Hepatocyte (in vitro differentiated cells): ENCODE measurements at regions not wholly inside any gene's neighbourhood (a gene's known extent, or its start where the extent isn't known, plus 50 kb on each side); places are given as distances from the start of the nearest gene placed in this dataset.

Experiments used
- DNase-seq: peaks from one replicate; pipeline ENCODE4 v3.0.0-alpha.2; 2016; ENCODE audit warnings: low spot score
- H2AFZ ChIP-seq: fragments of 200-600 bp; sonication (generic); 2 replicates; pipeline ENCODE4 v1.6.0; 2016; ENCODE audit warnings: antibody characterized with exemption, mild to moderate bottlenecking
- H3K27ac ChIP-seq: fragments of 200-600 bp; sonication (generic); 2 replicates; pipeline ENCODE4 v1.5.1; 2016; ENCODE audit warnings: mild to moderate bottlenecking
- H3K27me3 ChIP-seq: fragments of 200-600 bp; sonication (generic); 2 replicates; pipeline ENCODE4 v1.6.1; 2016
- H3K36me3 ChIP-seq: fragments of 200-600 bp; sonication (generic); replicated peaks from 2 replicates; pipeline ENCODE4 v1.5.1; 2016; ENCODE audit warnings: low read depth; ENCODE audit not compliant: insufficient read depth
- H3K4me1 ChIP-seq: fragments of 200-600 bp; sonication (generic); 2 replicates; pipeline ENCODE4 v1.5.1; 2016; ENCODE audit warnings: mild to moderate bottlenecking, moderate library complexity; ENCODE audit not compliant: insufficient read depth
- H3K4me2 ChIP-seq: fragments of 200-600 bp; sonication (generic); 2 replicates; pipeline ENCODE4 v1.6.0; 2016
- H3K4me3 ChIP-seq: fragments of 200-600 bp; sonication (generic); 2 replicates; pipeline ENCODE4 v1.5.1; 2016; ENCODE audit warnings: mild to moderate bottlenecking
- H3K79me2 ChIP-seq: fragments of 200-600 bp; sonication (generic); 2 replicates; pipeline ENCODE4 v1.6.0; 2017; ENCODE audit warnings: mild to moderate bottlenecking
- H3K9me2 ChIP-seq: fragments of 200-600 bp; sonication (generic); replicated peaks from 2 replicates; pipeline ENCODE4 v1.6.0; 2017; ENCODE audit warnings: mild to moderate bottlenecking; ENCODE audit not compliant: insufficient read depth
- H3K9me3 ChIP-seq: fragments of 200-600 bp; sonication (generic); 2 replicates; pipeline ENCODE4 v1.5.1; 2016; ENCODE audit warnings: low read depth, mild to moderate bottlenecking
- H4K20me1 ChIP-seq: fragments of 200-600 bp; sonication (generic); 2 replicates; pipeline ENCODE4 v1.6.0; 2016; ENCODE audit warnings: mild to moderate bottlenecking; ENCODE audit not compliant: insufficient read depth, poor library complexity, severe bottlenecking
- EZH2 ChIP-seq: fragments of 200-600 bp; sonication (generic); IDR thresholded peaks from 2 replicates; pipeline ENCODE4 v1.6.1; 2016; ENCODE audit warnings: antibody characterized with exemption, mild to moderate bottlenecking, borderline replicate concordance
- EZH2phosphoT487 ChIP-seq: fragments of 200-600 bp; sonication (generic); IDR thresholded peaks from one replicate; pipeline ENCODE4 v1.6.1; 2018; ENCODE audit warnings: antibody characterized with exemption, mild to moderate bottlenecking, low read depth, moderate library complexity; ENCODE audit not compliant: unreplicated experiment, severe bottlenecking
- WGBS: methylation state at CpG from one replicate; pipeline ENCODE4 v1.1.6; 2016; ENCODE audit warnings: low lambda C conversion rate; ENCODE audit errors: missing lambda C conversion rate; 5-methylcytosine and 5-hydroxymethylcytosine counted together
- TF ChIP-seq, protein P1 (sequence below): fragments of 200-600 bp; sonication (generic); IDR thresholded peaks from 2 replicates; pipeline ENCODE4 v1.5.1; 2016; ENCODE audit warnings: antibody characterized with exemption, mild to moderate bottlenecking; ENCODE audit not compliant: poor library complexity

DNA sequence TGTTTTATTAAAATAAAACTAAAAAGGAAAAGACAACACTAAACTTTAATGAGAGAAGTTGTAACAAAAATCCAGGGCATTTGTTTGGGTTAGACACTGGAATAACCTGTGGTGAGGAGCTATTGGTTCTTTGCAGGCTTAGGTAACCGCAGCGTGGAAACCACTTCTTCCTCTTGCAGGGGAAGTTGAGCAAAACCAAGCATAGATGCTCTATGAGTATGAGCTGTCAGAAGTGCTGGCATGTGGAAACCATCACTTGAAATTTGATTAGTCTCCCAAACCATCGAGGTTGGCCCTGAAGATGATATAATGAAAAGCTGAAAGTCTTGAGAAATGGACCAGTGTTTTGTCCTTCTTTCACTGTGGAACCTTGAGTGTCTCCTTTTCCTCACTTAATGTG lies 127.1 kb upstream of the RBMS3 start:
- no peaks in the 10 kb centered on the region for H3K9me2 ChIP-seq
- H3K4me3 ChIP-seq: no peak overlapping the region
- no peak overlapping the region for H3K4me2 ChIP-seq
- no peak for TF ChIP-seq EZH2phosphoT487
- TF ChIP-seq, protein P1, sequence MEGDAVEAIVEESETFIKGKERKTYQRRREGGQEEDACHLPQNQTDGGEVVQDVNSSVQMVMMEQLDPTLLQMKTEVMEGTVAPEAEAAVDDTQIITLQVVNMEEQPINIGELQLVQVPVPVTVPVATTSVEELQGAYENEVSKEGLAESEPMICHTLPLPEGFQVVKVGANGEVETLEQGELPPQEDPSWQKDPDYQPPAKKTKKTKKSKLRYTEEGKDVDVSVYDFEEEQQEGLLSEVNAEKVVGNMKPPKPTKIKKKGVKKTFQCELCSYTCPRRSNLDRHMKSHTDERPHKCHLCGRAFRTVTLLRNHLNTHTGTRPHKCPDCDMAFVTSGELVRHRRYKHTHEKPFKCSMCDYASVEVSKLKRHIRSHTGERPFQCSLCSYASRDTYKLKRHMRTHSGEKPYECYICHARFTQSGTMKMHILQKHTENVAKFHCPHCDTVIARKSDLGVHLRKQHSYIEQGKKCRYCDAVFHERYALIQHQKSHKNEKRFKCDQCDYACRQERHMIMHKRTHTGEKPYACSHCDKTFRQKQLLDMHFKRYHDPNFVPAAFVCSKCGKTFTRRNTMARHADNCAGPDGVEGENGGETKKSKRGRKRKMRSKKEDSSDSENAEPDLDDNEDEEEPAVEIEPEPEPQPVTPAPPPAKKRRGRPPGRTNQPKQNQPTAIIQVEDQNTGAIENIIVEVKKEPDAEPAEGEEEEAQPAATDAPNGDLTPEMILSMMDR: no peak
- no peak for TF ChIP-seq EZH2
- no peaks in the 10 kb centered on the region for H3K36me3 ChIP-seq
- no peaks in the 10 kb centered on the region for H3K4me1 ChIP-seq
- no peaks in the 10 kb centered on the region for H4K20me1 ChIP-seq
- WGBS: 80% methylated on average over 3 of the region's 3 CpGs
- H3K79me2 ChIP-seq: no peaks in the 10 kb centered on the region
- no peak overlapping the region for H3K27ac ChIP-seq
- no peak overlapping the region for H2AFZ ChIP-seq
- no peaks in the 10 kb centered on the region for H3K9me3 ChIP-seq
- no peaks in the 10 kb centered on the region for H3K27me3 ChIP-seq
- DNase-seq: no peak

DNA sequence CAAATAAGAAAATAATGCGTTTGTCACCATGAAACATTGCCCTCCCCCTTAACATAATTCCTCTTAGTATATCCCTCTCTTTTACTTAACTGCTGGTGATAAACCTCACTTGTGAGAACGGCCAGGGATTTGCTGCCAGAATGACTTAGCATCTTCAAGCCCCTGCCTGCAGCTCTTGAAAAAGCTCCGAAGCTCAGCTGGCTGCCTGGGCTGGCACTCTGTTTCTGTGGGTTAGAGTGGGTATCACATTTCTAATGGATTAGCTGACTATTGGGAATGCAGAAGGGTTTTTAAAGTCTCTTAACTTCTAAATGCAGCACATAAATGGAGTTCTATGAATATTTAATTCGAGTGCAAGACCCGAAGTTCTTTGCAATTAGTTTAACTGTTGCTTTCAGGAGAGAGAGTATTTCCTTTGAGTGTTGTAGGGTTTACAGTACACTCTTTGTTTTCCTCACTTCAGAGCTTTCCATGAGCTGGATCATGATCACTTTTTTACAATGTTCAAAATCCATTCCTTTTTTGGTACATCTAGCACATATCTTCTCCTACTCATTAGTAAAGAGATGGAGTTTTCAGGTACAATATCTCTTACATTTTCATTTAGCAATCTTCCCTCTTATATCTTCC lies 124.7 kb upstream of the RBMS3 start:
- no peaks in the 10 kb centered on the region for H4K20me1 ChIP-seq
- H3K4me2 ChIP-seq: no peak overlapping the region
- no peak for DNase-seq
- no peaks in the 10 kb centered on the region for H3K9me3 ChIP-seq
- no peak overlapping the region for H3K27ac ChIP-seq
- no peak overlapping the region for H2AFZ ChIP-seq
- TF ChIP-seq EZH2: no peak
- TF ChIP-seq, protein P1: no peak
- no peak for TF ChIP-seq EZH2phosphoT487
- H3K36me3 ChIP-seq: no peaks in the 10 kb centered on the region
- no peak overlapping the region for H3K4me3 ChIP-seq
- 35% methylated on average over 5 of the region's 5 CpGs for whole genome bisulfite sequencing
- no peaks in the 10 kb centered on the region for H3K79me2 ChIP-seq
- no peaks in the 10 kb centered on the region for H3K9me2 ChIP-seq
- no peaks in the 10 kb centered on the region for H3K4me1 ChIP-seq
- H3K27me3 ChIP-seq: no peaks in the 10 kb centered on the region

DNA sequence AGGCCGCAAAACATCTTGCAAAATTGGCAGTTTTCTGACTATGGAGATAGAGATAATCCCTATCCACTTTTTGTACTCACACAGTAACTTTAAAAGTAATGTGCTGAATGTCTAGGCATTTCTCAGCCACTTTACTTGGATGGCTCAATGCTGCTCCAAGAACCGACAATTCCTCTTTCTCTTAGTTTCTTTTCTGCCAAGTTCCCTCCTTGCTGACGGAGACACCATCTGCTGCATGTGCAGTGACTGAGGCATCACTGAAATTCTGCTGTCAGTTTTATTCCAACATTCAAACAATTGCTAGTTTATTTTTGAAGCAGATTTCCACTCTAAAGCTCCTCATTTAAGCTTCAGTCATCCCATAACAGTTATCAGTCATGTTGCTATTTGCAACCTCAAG lies 116.0 kb upstream of the RBMS3 start:
- Histone ChIP-seq H3K4me3 (no peak overlapping the region), H4K20me1 (no peaks in the 10 kb centered on the region), H3K4me1 (no peaks in the 10 kb centered on the region), H2AFZ (no peak overlapping the region), H3K9me2 (no peaks in the 10 kb centered on the region), H3K27ac (no peak overlapping the region), H3K36me3 (no peaks in the 10 kb centered on the region), H3K27me3 (no peaks in the 10 kb centered on the region), H3K9me3 (no peaks in the 10 kb centered on the region), H3K4me2 (no peak overlapping the region), H3K79me2 (no peaks in the 10 kb centered on the region)
- WGBS: 84% methylated on average over 3 of the region's 3 CpGs
- no peak for DNase-seq
- TF ChIP-seq EZH2 (no peak), EZH2phosphoT487 (no peak)
- TF ChIP-seq, protein P1: no peak

DNA sequence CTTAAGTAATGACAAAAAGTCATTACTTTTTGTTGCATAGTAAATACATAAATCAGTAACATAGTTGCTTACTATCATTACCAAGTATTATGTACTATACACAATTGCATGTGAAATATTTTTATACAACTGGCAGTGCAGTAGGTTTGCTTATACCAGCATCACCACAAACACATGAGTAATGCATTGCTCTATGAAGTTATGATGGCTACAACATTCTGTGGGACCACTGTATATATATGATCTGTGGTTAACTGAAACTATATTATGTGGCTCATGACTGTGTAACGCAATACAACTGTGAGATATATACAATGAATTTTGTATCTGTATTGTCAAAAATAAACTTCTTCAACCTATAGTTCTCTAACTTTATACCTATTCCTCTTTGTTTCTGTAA lies 113.7 kb upstream of the RBMS3 start:
- 96% methylated on average over 1 of the region's 1 CpG for WGBS
- H3K4me3 ChIP-seq: no peak overlapping the region
- H3K27me3 ChIP-seq: no peaks in the 10 kb centered on the region
- no peak for DNase-seq
- H3K9me3 ChIP-seq: no peaks in the 10 kb centered on the region
- no peaks in the 10 kb centered on the region for H3K9me2 ChIP-seq
- H3K4me2 ChIP-seq: no peak overlapping the region
- no peak for TF ChIP-seq EZH2phosphoT487
- no peak for TF ChIP-seq EZH2
- TF ChIP-seq, protein P1: no peak
- H3K36me3 ChIP-seq: no peaks in the 10 kb centered on the region
- H3K79me2 ChIP-seq: no peaks in the 10 kb centered on the region
- H3K27ac ChIP-seq: no peak overlapping the region
- H2AFZ ChIP-seq: no peak overlapping the region
- no peaks in the 10 kb centered on the region for H4K20me1 ChIP-seq
- no peaks in the 10 kb centered on the region for H3K4me1 ChIP-seq
